NOMO-1 treated with DMSO at 0.1 percent for 48 hours (cell line): ENCODE measurements at regions not wholly inside any gene's neighbourhood (a gene's known extent, or its start where the extent isn't known, plus 50 kb on each side); places are given as distances from the start of the nearest gene placed in this dataset.
"Not testable (repeated sequence)": the region's sequence is repeated elsewhere in the genome, so short reads cannot be mapped to it uniquely, and the experiment has no call there.

Experiments
- DNase-seq: peaks from one replicate; lab custom pipeline; 2025; ENCODE audit not compliant: unreplicated experiment; lab: John Stamatoyannopoulos, UW

DNA sequence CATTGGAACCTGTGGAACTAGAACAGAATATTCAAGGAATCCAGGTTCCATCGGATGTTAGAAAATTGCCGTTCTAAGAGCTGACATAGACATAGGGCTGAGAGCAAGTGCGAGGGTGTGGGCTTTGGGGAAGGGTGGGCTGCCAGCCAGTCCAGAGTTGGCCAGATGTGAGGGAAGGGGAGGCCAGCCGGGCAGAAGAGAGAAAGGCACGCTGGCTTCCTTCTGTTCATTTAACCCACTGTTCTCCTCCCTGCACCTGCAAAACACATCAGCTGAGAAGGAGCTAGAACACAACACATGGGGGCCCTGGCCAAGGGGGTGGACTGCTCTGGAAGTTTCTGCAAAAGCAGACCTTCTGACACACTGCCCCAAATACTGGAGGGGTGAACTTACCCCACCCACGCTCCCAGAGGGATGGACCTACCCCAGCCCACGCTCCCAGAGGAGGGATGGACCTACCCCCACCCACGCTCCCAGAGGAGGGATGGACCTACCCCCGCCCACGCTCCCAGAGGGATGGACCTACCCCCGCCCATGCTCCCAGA is 98.0 kb downstream of the SHANK2 start:
- DNase-seq = no peak

DNA sequence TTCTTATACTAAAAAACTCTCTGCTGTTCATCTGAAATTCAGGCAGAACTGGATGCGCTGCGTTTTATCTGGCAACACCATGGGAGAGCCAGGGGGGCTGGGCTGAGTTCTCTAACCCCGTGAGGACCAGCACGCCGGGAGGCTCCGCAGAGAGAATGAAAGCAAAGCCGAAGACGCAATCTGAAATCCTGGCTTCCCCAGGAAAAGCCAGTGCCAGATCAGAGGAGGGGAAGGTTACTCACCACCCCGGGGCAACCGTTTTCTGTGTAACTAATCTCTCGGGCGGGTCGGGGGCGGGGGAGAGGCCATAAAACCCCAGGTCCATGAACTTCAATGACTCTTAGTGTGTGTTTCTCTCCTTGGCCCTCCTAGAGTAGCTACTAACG is 99.4 kb downstream of the SHANK2 start:
- DNase-seq = no peak

DNA sequence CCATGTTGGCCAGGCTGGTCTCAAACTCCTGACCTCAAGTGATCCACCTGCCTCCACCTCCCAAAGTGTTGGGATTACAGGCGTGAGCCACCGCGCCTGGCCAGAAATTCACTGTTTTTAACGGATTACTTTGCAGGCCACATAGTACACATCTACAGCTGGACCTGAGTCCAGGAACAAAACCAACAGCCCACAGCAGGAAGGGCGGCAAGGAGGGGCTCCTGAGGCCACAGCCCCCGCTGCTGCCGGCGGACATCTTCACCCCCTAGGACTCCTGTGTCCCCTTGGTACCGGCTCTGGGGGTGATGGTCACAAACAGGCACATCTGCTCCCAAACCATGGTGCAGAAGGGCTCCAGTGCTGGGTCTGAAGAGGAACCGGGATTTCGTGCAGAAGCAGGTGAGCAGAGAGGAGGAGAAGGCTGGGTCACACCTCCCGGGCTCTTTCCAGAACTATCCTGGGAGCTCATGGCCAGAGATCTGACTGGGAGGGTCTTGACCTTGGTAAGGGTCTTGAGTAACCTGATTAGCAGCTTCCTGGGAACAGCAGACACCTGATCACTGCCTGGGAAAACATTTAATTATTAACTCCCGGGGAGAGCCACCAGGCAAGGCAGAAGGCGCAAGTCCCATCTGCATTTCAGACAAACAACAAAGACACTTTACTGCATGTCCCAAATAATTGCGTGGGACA is 99.9 kb downstream of the SHANK2 start:
- not testable (repeated sequence) for DNase-seq

DNA sequence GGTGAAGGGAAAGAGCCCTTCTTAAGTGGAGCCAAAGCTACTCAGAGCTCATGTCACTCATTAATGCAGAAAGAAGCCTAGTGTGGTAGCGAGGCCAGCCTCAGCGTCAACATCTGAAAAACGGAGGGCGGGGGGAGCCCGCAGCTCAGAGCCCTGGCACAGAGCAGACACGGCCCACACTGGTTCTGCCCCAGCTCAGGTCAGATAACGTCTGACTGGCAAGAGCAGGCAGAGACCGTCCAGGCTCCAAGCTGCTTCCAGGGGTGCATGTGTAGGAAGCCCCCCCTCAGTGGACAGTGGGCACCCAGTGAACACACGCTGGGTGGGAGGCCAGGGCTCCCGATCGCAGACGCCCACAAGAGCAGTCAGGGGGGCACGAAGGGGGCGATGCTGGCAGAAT is 100.8 kb downstream of the SHANK2 start:
- DNase-seq = no peak

DNA sequence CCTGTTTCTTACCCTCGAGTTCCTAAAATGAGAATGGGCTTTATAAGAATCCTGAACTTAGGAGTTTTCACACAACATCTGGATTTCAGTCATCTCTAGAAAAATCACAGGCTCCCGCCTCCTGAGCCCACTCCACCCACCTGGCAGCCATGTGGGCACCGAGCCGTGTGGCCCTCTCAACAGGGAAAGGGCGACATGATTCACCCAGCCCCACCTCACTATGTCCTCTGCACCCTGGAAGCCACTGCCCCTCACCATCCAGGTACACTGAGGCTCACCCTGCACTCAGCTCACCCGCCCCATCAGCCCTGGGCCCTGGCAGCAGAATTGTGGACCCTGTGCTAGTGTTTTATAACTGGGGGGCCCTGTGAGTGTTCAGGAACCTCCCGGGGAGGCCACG is 101.5 kb downstream of the SHANK2 start:
- no peak for DNase-seq

DNA sequence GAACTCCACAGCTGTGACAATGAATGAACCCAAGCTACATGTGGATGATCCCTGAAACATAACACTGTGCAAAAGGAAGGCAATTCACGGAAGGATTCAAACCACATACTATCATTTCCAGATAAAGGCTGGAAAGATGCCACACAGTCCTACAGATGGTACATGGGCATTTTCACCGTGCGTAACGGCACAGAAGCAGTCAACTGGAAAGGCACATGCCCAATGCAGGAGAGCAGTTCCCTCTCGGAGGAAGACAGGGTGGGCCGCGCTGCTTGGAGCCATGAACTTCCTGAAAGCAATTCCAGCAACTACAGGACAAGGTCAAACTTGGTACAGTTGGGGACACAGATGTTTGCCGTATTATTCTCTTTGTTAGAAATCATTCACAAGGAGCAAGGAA is 103.7 kb downstream of the SHANK2 start:
- DNase-seq = no peak

DNA sequence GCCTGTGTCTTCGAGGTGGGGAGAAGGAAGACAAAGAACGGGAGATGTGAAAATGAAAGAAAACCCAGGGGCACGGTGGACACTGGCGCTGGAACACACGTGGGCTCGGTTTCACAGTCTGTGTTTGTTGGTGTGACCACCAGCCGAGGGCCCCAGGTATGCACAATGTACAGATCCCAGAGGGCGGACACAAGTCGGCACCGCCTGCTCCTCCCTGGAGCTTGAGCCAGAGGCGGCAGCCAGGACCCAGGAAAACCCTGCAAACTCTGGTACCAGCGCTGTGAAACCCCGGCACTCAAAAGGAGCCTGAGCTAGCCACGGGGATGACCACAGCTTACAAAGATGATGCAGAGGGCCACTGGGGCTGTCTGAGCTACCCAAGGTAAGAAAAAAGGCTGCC is 105.0 kb downstream of the SHANK2 start:
- DNase-seq = no peak

DNA sequence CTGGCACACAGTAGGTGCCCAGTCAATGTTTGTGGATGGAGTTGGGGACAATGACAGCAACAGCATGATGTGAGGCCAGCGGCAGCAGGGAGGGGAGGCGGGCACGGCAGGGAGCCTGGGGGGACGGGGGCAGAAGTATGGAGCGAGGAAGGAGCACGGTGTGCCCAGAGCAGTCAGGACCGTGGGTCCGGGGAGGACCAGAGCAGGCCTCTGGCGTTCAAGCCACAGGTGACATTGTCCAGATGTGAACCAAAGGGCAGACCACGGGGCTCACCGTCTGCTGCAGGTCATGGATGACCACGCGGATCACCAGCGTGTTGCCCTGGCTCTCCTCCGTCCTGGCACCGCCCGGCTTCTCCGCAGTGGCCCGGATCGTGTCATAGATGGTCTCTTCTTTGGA is 105.5 kb downstream of the SHANK2 start:
- no peak for DNase-seq

DNA sequence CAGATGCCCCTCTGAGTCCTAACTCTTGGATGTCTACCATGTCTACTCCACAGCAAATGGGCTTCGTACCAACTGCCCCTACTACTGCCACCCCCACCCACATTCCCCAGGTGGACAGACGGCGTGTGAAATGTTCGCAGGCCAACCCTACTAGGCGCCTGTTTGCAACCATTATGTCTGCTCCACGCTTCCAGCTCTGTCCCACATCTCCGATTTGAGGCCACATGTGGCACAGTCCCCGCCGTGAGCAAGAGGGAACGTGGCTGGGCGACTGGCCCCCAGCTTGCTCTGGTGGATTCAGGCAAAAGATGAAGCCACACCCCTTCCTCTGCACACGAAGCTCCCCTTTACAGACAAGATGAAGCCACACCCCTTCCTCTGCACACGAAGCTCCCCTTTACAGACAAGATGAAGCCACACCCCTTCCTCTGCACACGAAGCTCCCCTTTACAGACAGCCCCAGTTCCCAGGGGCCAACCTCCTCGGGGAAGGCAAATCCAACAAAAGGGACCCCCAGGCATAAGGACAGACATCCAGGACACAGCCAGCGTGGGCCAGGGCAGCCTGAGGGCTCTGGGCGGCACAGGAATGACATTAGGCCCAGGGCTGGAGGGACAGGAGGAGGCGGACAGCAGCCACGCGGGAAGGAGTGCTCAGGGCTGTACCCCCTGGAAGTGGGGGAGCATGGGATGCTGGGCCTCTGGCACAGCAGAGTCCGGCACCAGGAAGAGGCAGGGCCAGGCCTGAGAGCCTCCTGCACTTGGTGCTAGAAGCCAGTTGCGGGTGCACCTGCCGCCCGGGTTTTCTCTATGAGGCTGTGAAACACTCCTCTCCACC is 106.2 kb downstream of the SHANK2 start:
- DNase-seq = no peak

DNA sequence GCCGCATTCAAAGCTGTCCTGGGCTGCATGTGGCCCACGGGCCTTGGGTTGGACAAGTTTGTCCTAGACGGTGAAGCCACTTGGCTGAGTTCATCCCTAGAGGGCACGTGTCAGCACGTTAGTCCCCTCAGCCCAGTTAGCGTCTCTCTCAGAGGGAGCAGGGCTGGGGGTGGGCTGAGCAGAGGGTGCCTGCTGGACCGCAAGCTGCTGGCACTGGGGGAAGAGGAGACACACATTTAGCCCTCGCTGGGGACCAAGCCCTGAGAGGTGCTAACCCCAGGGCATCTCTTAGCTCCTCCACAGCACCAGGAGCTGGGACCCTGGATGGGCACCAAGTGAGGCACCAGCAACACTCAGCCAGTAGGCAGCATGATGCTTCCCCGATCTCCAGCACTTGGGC is 107.0 kb downstream of the SHANK2 start:
- no peak for DNase-seq

DNA sequence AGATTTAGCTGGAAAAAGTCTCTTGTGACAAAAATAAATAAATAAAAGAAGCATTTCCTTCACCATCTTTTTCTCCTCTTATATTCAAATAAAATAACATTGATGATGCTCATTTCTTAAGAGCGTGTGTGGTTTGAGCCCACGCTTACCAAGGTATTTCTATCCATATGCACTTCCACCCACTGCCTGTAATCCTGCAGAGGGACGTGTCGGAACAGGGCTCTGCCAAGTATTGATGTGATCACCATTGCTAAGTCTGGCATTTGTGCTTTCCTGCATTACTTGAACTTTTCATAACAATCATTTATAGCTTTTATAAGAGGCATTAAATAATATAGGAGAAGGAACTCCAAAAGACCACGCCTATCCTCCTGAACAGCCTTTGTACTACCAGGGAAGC is 107.6 kb downstream of the SHANK2 start:
- DNase-seq = no peak

DNA sequence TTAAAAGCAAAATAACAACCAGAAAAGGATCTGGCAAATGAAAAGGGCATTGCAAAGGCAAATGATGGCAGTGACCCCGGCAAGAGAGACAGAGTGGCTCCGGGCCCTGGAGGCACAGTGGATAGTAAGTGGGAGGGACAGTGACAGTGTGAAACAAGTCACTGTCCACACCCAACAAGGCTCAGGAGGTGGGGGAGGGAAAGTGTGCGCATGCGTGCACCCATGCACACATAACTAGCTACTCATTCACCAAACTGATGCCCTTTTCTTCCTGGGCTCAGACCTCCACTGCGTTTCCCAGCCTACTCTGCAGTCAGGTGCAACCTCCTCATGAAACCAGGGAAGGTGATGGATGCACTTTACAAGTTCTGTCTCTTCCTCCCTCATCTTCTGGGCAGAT is 108.4 kb downstream of the SHANK2 start:
- DNase-seq = no peak

DNA sequence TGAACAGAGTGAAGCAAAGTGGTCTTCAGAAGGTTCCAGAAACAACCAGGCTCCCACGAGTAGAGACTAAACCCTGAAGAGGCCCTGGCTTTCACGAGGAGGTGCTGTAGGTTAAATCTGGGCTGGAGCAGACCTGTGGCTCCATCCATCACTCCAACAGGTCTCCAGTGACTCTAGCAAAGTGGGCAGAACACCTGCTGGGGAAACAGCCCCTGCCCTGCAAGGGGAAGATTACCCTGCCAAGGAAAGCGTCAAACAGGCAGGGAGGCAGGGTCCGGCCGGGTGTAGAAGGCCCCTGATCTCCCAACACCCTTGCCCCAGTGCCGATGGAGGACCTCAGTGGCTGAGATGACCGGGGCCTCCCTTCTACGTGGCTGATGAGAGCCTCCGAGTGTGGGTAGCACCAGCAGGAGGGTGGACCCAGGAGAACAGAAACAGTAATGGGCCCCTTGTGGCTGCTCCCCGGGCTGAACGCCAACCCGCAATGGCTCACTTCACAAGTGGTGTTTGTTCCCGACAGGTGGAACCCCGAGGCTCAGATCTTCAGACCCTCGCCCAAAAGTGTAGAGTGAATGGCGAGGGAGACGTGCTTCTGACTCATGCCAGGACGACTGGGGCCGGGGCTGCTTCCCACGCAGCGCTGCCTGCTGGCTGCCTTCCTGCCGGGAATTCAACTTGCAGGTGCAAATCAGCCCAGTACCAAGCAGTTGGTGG is 112.0 kb downstream of the SHANK2 start:
- DNase-seq = no peak

DNA sequence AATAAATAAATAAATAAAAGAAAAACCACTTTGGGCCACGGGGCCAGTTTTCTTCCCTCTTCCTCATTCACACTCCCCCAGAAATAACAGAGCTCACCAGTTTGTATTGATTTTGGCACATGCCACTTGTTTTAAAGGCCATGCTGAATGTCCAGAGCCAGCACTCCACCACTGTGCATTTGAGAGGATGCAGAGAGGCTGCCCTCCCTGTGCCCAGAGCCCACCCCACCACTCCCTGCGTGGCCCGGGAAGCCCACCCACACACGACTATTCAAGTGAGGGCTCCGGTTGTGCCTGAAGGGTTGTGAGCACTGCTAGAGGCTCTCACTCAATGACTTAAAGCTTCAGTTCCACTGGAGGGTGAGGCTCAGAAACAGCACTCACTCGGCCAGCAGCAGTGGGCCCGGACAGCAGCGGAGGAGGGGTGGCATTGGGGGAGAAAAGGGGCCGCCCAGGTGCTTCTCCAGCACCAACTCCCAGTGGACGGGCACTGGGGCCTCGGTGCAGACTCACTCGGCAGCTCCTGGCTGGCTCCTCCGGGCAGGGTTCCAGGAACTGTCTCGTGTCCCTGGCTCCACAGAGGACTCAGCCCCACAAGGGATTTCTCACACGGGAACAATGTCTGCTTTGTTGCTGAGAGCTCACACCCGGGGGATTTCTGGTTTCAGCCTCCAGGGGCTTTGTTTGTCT is 112.7 kb downstream of the SHANK2 start:
- no peak for DNase-seq

DNA sequence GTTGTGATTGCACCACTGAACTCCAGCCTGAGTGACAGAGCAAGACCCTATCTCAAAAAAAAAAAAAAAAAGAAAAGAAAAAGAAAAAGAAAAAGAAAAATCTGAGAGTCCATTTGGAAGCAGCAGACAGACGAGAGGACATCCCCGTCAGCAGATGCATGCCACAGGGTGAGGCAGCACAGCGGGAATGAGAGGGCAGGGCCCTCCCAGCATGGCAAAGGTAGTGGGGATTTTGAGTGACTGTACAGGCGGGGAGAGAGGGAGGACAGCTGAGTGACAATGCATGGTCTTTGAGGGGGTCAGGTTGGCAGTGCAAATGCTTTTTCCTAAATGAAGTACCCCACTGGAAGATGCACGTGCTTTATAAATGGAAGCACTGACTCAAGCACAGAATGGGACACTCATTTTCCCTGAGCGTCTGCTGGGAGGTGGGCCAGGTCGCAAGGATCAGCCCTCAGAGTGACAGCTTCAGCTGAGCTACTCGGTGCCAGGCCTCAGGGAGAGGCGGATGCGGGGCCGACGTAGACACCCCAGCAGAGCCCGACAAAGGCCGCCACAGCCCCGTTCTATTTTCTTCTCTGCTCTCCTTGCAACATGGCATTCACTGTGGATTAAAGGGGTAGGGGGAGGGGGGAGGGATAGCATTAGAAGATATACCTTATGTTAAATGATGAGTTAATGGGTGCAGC is 113.5 kb downstream of the SHANK2 start:
- DNase-seq = no peak

DNA sequence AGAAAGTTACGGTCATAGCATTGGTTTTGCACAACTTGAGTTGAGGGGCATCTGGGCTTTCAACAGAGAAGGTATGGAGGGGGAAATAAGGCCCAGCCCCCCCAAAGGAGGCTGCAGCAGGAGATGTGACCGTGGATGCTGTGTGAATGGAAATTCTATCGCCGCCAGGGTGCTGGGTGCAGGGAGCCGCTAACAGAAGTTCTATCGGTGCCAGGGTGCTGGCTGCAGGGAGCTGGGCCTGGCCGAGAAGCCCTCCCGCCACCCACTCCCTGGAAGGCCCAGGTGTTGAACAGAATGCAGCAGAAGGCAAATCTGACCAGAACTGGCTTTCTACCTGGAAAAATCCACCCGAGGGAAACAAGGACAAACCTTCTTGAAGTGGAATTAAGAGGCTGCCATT is 115.0 kb downstream of the SHANK2 start:
- DNase-seq = no peak

DNA sequence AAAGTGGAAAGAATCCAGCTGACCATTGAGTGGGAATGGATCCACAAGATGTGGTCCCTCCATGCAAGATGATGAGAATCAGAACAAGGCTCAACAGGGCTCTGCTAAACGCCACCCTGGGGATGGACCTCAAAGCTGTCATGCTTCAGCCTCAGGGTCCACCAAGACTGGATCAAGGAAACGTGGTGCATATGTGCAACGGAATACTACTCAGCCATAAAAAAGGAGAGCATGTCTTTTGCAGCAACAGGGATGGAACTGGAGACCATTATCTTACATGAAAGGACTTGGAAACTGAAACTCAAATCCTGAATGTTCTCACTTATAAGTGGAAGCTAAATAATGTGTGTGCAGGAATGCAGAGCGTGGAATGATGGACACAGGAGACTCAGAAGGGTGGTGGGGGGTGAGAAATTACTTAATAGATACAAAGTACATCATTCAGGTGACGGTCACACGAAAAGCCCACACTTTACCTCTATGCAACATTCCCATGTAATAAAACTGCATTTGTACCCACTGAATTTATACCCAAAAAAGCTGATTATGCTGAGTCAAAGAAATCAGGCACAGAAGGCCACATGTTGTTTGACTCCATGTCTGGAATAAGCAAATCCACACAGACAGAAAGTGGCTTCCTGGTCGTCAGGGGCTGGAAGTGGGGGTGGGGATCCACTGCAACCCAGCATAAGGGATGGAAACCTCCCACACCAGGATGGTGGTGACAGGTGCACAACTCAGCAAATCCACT is 116.1 kb downstream of the SHANK2 start:
- no peak for DNase-seq

DNA sequence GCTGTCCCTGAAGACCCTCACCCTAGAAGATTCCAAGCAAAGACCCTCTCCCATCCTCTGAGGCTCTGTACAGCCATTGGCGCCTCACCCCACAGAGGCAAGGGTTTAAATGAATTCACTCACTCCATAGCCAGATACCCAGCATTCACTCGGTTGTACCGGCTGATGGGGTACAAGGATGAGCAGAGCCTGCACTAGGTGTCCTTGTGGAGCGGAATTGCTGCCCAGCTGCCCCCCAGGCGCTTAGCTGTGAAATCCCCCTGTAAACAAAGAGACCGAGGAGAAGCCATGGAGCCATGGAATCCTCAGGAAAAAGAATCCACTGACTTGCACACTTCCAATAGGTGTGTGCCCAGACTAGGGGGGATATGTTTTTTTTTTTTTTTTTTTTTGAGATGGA is 117.3 kb downstream of the SHANK2 start:
- no peak for DNase-seq

DNA sequence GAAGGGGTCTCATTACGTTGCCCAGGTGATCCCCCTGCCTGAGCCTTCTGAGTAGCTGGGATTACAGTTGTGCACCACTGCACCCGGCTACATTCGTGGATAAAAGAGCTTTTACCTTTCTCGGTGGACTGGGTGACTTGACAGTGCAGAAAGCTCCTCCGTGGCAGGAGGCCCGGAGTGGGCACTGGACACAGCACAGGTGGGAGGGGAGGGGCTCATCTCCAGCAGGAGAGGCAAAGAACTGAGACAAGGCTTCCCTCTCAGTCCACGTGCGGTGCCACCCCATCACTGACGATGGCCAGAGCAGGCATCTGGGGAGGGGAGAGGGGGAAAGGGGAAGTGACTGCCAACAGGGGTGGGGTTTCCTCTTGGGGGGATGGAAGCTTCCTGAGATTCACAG is 118.4 kb downstream of the SHANK2 start:
- no peak for DNase-seq

DNA sequence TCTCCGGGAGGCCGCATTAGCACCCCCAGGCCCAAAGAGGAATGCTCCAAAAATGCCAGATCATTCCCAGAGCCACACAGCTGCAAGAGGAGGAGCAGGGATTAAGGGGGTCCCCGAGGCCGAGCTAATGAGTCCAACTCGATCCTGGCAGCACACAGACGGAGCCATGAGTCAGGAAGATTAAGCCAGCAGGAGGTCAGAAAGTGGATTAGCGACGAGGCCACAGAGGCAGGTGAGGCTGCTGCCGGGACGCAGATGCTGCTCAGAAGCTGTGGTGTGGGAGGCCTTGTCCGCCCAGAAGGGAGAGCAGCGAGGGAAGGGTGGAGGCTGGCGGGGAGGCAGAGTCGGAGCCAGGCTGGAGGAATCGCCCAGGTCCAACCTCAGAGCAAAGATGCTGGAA is 120.5 kb downstream of the SHANK2 start:
- no peak for DNase-seq
